ENCODE measurements at regions not wholly inside any gene's neighbourhood (a gene's known extent, or its start where the extent isn't known, plus 50 kb on each side); places are given as distances from the start of the nearest gene placed in this dataset.

- Histone ChIP-seq H3K4me3 (no peak overlapping the region), H3K4me1 (no peaks in the 10 kb centered on the region), H3K27ac (no peak overlapping the region), H3K9me3 (peaks cover 0 to 5% (median 1%) of the 10 kb centered on the region in 4 donors), H3K27me3 (no peaks in the 10 kb centered on the region), H3K36me3 (no peaks in the 10 kb centered on the region)
- no peak for TF ChIP-seq EP300 (IDR thresholded peaks at IDR 0.05)
- no peak for TF ChIP-seq CTCF (IDR thresholded peaks at IDR 0.05)
- no peak for TF ChIP-seq POLR2AphosphoS5 (IDR thresholded peaks at IDR 0.05)
- no peak for TF ChIP-seq POLR2A (IDR thresholded peaks at IDR 0.05)
- 82 to 88% methylated on average over 1 of the region's 1 CpG for WGBS, 2 donors
- ATAC-seq (ENCODE audit: low FRiP score in 2 of 2) (no peak), DNase-seq (no peak)
These were observed 335.4 kb upstream of the MTPN start for GRCh38 chr7:136312592-136312991.

- H3K4me1 ChIP-seq, result no peaks in the 10 kb centered on the region
- ATAC-seq (ENCODE audit: low FRiP score in 2 of 2), result no peak
- WGBS, 2 donors, result 69 to 84% methylated on average over 1 of the region's 1 CpG
- no peak overlapping the region for H3K4me3 ChIP-seq
- peaks cover 0 to 3% (median 0%) of the 10 kb centered on the region in 4 donors for H3K9me3 ChIP-seq
- TF ChIP-seq POLR2AphosphoS5 (IDR thresholded peaks at IDR 0.05) (no peak), EP300 (IDR thresholded peaks at IDR 0.05) (no peak), POLR2A (IDR thresholded peaks at IDR 0.05) (no peak), CTCF (IDR thresholded peaks at IDR 0.05) (no peak)
- no peak for DNase-seq
- no peaks in the 10 kb centered on the region for H3K36me3 ChIP-seq
- H3K27ac ChIP-seq, result no peak overlapping the region
- no peaks in the 10 kb centered on the region for H3K27me3 ChIP-seq
These were observed 332.2 kb upstream of the MTPN start for GRCh38 chr7:136309407-136309806.

- H3K36me3 ChIP-seq, result no peaks in the 10 kb centered on the region
- no peak overlapping the region for H3K27ac ChIP-seq
- ATAC-seq (ENCODE audit: low FRiP score in 2 of 2) (no peak), DNase-seq (no peak)
- H3K4me3 ChIP-seq, result no peak overlapping the region
- H3K27me3 ChIP-seq, result no peaks in the 10 kb centered on the region
- peaks cover 0 to 3% (median 0%) of the 10 kb centered on the region in 4 donors for H3K9me3 ChIP-seq
- no peak for TF ChIP-seq POLR2A (IDR thresholded peaks at IDR 0.05)
- TF ChIP-seq EP300 (IDR thresholded peaks at IDR 0.05), result no peak
- no peaks in the 10 kb centered on the region for H3K4me1 ChIP-seq
These were observed 331.1 kb upstream of the MTPN start for GRCh38 chr7:136308230-136308629.

GRCh38 chr7:136303162-136303561 is 326.0 kb upstream of the MTPN start:
- H3K27ac ChIP-seq, result no peak overlapping the region
- WGBS, 2 donors, result 97% methylated on average over 2 of the region's 2 CpGs

GRCh38 chr7:136302049-136302448 is 324.9 kb upstream of the MTPN start:
- DNase-seq, result no peak
- 72 to 82% methylated on average over 1 of the region's 1 CpG for WGBS, 2 donors
- H3K27me3 ChIP-seq, result no peaks in the 10 kb centered on the region
- TF ChIP-seq POLR2AphosphoS5 (IDR thresholded peaks at IDR 0.05) (no peak), CTCF (IDR thresholded peaks at IDR 0.05) (no peak), EP300 (IDR thresholded peaks at IDR 0.05) (no peak), POLR2A (IDR thresholded peaks at IDR 0.05) (no peak)
- no peak for ATAC-seq (ENCODE audit: low FRiP score in 2 of 2)
- no peak overlapping the region for H3K27ac ChIP-seq
- H3K36me3 ChIP-seq, result no peaks in the 10 kb centered on the region
- no peaks in the 10 kb centered on the region for H3K4me1 ChIP-seq
- no peak overlapping the region for H3K4me3 ChIP-seq
- no peaks in the 10 kb centered on the region for H3K9me3 ChIP-seq

More at GRCh38 chr7:136303162-136303561, 326.0 kb upstream of the MTPN start:
- DNase-seq, result no peak
- TF ChIP-seq CTCF (IDR thresholded peaks at IDR 0.05), result no peak
- no peak for TF ChIP-seq POLR2AphosphoS5 (IDR thresholded peaks at IDR 0.05)
- TF ChIP-seq EP300 (IDR thresholded peaks at IDR 0.05), result no peak
- TF ChIP-seq POLR2A (IDR thresholded peaks at IDR 0.05), result no peak
- no peak for ATAC-seq (ENCODE audit: low FRiP score in 2 of 2)
- Histone ChIP-seq H3K36me3 (no peaks in the 10 kb centered on the region), H3K4me3 (no peak overlapping the region), H3K27me3 (no peaks in the 10 kb centered on the region), H3K9me3 (no peaks in the 10 kb centered on the region), H3K4me1 (no peaks in the 10 kb centered on the region)

All from upper lobe of left lung (tissue), 6 donors.